ENCODE measurements at regions not wholly inside any gene's neighbourhood (a gene's known extent, or its start where the extent isn't known, plus 50 kb on each side); places are given as distances from the start of the nearest gene placed in this dataset.
"Not testable (repeated sequence)": the region's sequence is repeated elsewhere in the genome, so short reads cannot be mapped to it uniquely, and the experiment has no call there.

GRCh38 chr13:111589321-111589720, 268.9 kb downstream of the TEX29 start:
- no peak for DNase-seq (ENCODE audit: low spot score)

DNA sequence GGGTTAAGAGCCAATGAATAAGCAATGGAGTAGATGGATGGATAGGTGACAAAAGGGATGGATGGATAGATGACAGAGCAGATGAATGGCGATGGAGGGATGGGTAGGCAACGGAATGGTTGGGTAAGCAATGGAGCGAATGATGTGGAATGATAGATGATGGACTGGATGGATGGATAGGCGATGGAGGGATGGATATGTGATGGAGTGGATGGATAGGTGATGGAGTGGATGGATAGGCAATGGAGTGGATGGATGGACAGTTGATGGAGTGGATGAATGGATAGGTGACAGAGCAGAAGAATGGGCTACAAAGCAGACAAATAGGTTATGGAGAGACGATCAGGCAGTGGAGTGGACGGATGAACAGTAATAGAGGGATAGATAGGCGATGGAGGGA, 269.6 kb downstream of the TEX29 start:
- DNase-seq (ENCODE audit: low spot score), result no peak

DNA sequence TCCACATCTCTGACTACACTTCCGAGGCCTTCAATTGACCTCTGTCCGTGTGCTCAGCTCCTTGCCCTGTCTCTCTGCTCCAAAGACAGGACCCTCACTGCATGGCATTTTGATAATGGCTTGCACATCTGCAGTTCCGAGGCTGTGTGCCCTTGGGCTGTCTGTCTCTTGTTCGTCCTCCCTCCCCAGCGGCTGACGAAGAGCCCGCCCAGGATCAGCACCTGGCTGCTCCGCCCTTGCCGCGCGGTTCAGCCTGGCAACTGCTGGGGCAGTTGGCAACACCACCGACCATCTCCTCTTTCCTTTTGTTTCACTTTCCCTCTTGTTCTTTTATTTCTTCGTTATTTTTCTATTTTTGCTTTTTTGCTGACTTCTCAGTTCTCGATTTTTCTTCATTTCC, 270.4 kb downstream of the TEX29 start:
- DNase-seq (ENCODE audit: low spot score), result no peak

DNA sequence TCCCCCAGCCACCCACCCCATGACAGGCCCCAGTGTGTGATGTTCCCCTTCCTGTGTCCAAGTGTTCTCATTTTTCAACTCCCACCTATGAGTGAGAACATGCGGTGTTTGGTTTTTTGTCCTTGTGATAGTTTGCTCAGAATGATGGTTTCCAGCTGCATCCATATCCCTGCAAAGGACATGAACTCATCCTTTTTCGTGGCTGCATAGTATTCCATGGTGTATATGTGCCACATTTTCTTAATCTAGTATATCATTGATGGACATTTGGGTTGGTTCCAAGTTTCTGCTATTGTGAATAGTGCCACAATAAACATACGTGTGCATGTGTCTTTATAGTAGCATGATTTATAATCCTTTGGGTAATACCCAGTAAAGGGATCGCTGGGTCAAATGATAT, 273.0 kb downstream of the TEX29 start:
- not testable (repeated sequence) for DNase-seq (ENCODE audit: low spot score)

DNA sequence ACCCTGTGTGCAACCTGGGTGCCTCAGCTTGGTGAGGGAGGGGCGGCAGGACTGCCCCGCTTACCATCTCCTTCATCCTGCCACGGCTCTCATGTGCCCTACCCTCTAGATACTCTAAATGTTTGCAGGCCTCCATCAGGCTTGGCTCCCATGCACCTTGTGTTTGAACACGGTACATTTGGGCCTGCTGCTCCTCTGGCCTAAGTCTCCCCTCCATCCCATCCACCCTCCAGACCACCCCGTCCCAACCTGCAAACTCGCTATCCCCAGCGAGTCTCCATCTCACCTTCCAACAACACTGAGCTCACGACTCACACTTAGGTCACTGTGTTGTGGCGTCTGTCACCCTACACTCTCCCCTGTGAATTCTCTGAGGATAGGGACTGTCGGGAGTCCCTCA, 274.2 kb downstream of the TEX29 start:
- DNase-seq (ENCODE audit: low spot score), result no peak

- no peak for DNase-seq (ENCODE audit: low spot score)
Observed at GRCh38 chr13:111595276-111595675, 274.8 kb downstream of the TEX29 start.

DNA sequence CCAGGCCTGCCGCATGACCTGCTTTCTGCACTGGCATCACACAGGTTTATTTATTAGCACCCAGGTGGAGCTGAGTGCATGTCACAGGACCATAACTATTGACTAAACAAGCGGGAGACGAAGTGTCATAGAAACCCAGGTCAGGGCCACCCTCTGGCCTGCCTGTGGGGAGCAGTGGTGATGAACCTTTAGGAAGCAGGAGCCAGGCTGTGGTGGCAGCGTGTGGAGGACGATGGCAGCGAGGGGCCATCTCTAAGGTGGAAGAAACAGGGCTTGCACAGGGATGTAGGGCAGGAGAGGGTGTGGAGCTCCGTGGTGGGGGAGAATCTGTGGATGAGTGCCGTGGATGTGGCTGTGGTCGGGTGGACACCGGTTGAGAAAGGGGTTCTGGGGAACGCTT, 275.3 kb downstream of the TEX29 start:
- no peak for DNase-seq (ENCODE audit: low spot score)

- no peak for DNase-seq (ENCODE audit: low spot score)
Observed at GRCh38 chr13:111597191-111597611, 276.8 kb downstream of the TEX29 start.

DNA sequence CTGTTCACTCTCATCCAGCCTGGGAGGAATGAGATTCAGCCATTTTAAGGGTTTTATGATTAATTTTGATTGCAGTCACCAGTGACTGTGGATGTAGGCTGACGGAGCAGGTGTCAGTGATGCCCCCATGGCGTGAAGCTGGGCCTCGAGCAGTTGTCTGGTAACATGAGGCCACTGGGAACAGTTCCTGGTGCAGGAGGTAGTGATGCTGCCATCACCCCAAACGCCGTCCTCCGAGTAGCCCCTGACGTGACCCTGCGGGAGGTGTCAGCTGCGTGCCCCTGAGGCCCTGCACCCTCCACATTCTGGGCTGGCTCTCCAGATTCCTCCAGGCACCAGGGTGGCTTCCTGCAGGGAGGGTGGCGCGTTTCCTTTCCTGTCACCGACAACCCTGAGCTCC, 277.2 kb downstream of the TEX29 start:
- DNase-seq (ENCODE audit: low spot score), result no peak

GRCh38 chr13:111598747-111599146, 278.3 kb downstream of the TEX29 start:
- DNase-seq (ENCODE audit: low spot score), result no peak

DNA sequence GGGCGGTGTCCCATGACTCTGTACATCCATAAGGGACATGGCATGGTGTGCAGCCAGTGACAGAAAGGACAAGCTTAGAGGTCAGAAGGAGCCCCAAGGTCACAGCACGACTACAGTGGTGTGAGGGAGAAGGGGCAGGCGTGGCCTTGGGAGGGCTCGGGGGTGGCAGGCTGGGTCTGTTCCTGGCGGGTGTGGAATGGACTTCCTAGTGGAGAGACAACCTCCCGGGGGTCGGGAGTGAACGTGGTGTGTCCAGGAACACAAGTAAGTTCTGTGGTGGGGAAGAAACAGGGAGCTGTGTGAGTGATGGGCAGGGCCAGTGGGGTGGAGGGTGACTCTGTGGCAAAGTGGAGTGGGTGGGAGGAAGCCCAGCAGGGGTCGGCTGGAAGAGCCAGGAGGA, 279.3 kb downstream of the TEX29 start:
- DNase-seq (ENCODE audit: low spot score), result no peak

DNA sequence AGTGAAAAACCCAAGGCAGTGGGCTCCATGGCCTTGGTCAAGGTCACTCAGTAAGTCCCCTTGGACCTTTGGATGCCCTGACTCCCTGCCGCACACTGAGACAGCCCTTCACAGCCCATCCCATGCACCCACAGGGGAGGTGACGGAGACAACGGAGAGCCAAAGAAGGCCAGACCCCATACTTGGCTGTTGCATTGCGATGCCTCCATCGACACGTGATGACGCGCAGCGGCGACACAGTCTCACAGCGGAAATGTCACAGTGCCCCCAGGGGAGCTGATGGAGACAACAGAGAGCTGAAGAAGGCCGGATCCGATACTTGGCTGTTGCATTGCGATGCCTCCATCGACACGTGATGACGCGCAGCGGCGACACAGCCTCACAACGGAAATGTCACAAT, 282.4 kb downstream of the TEX29 start:
- DNase-seq (ENCODE audit: low spot score), result no peak

- no peak for DNase-seq (ENCODE audit: low spot score)
Observed at GRCh38 chr13:111604097-111604496, 283.7 kb downstream of the TEX29 start.

- DNase-seq (ENCODE audit: low spot score), result no peak
Observed at GRCh38 chr13:111608556-111608955, 288.1 kb downstream of the TEX29 start.

GRCh38 chr13:111609631-111610030, 289.2 kb downstream of the TEX29 start:
- no peak for DNase-seq (ENCODE audit: low spot score)

DNA sequence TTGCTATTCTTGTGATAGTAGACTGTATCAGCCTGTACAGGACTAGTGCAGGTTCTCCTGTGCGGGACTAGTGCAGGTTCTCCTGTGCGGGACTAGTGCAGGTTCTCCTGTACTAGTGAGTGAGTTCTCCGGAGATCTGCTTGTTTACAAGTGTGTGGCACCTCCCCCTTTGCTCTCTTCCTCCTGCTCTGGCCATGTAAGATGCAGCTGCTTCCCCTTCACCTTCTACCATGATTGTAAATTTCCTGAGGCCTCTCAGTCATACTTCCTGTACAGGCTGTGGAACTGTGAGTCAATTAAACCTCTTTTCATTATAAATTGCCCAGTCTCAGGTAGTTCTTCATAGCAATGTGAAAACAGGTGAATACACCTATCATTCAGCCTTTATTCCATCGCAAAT, 289.6 kb downstream of the TEX29 start:
- no peak for DNase-seq (ENCODE audit: low spot score)

DNA sequence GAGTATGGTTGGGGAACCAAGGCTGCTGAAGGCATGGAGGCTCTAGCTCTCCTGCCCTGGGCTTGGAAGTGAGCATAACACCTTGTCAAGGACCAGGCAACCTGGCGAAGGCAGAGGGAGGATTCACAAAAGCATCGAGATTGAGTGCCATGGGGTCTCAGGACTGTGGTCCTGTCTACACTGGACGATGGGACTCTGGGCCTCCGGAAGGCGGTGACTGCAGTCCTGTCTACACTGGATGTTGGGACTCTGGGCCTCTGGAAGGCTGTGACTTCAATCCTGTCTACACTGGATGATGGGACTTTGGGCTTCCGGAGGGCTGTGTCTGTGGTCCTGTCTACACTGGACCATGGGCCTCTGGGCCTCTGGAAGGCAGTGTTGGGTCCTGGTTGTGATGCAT, 290.4 kb downstream of the TEX29 start:
- DNase-seq (ENCODE audit: low spot score), result no peak

DNA sequence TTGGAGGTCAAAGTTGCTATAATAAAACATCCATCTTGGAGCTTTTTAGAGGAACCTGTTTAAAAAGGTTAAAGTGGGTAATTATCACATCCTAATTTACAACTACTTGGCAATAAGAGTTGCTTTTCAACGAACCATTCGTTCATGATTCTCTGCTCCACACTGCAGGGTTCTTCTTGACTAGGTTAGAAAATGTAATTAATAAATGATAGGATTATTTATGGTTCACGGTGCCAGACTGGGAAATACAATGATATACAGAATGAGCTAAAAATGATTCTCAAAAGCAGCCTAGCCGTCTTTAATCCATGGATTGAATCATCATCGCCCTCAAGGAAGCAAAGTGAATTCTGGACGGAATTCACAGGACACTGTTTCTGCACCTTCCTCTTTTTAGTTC, 291.2 kb downstream of the TEX29 start:
- no peak for DNase-seq (ENCODE audit: low spot score)

- no peak for DNase-seq (ENCODE audit: low spot score)
Observed at GRCh38 chr13:111612886-111613285, 292.4 kb downstream of the TEX29 start.

- no peak for DNase-seq (ENCODE audit: low spot score)
Observed at GRCh38 chr13:111614009-111614408, 293.6 kb downstream of the TEX29 start.

GRCh38 chr13:111614613-111615012, 294.2 kb downstream of the TEX29 start:
- no peak for DNase-seq (ENCODE audit: low spot score)

GRCh38 chr13:111616203-111616602, 295.8 kb downstream of the TEX29 start:
- DNase-seq (ENCODE audit: low spot score), result no peak

DNA sequence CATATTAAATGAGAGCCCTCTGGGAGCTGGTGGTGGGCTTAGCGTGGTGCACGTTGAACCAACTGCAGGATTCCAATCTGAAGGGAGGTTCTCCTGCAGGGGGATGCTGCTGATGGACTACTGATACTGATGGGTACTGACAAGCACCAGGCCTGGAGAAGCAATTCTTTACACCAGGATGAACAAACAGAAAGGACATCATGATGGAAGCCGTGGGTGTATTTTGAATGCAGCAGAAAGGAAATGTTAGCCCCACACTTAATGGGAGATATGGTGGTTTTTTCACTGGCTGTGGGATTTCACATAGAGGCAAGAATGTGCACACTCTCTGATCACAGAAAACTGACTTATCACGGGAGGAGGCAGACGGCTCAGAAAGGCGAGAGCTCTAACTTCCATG, 299.7 kb downstream of the TEX29 start:
- no peak for DNase-seq (ENCODE audit: low spot score)

- no peak for DNase-seq (ENCODE audit: low spot score)
Observed at GRCh38 chr13:111620586-111620985, 300.1 kb downstream of the TEX29 start.

- no peak for DNase-seq (ENCODE audit: low spot score)
Observed at GRCh38 chr13:111621164-111621563, 300.7 kb downstream of the TEX29 start.

Data from SW480 (cell line).